Muscle layer of duodenum (tissue), 2 donors: ENCODE measurements at regions not wholly inside any gene's neighbourhood (a gene's known extent, or its start where the extent isn't known, plus 50 kb on each side); places are given as distances from the start of the nearest gene placed in this dataset.
"Not testable (repeated sequence)": the region's sequence is repeated elsewhere in the genome, so short reads cannot be mapped to it uniquely, and the experiment has no call there.

ENCODE experiments used
- H3K27ac ChIP-seq: one replicate; pipeline ENCODE4 v1.7.0; 2013; ENCODE audit warnings: mild to moderate bottlenecking, low read length
- H3K27me3 ChIP-seq: one replicate; pipeline ENCODE4 v1.7.0; 2013; ENCODE audit warnings: low read depth, mild to moderate bottlenecking, control low read depth, low read length
- H3K36me3 ChIP-seq, 2 donors: one replicate each; pipeline ENCODE4 v1.7.0; 2013; ENCODE audit warnings: low read length in 2 of 2, control low read depth in 1 of 2, mild to moderate bottlenecking in 1 of 2; ENCODE audit not compliant: insufficient read depth in 2 of 2, control insufficient read depth in 1 of 2
- H3K4me1 ChIP-seq, 2 donors: one replicate each; pipeline ENCODE4 v1.7.0; 2013; ENCODE audit warnings: low read length in 2 of 2, mild to moderate bottlenecking in 2 of 2, control low read depth in 1 of 2, moderate library complexity in 1 of 2; ENCODE audit not compliant: insufficient read depth in 2 of 2, control insufficient read depth in 1 of 2
- H3K4me3 ChIP-seq, 2 donors: one replicate each; pipeline ENCODE4 v1.7.0; 2013; ENCODE audit warnings: low read length in 2 of 2, low read depth in 1 of 2, mild to moderate bottlenecking in 1 of 2
- H3K9me3 ChIP-seq, 2 donors: one replicate each; pipeline ENCODE4 v1.7.0; 2013; ENCODE audit warnings: low read length in 2 of 2, control low read depth in 1 of 2, mild to moderate bottlenecking in 1 of 2; ENCODE audit not compliant: control insufficient read depth in 1 of 2
- donor health status: healthy.

DNA sequence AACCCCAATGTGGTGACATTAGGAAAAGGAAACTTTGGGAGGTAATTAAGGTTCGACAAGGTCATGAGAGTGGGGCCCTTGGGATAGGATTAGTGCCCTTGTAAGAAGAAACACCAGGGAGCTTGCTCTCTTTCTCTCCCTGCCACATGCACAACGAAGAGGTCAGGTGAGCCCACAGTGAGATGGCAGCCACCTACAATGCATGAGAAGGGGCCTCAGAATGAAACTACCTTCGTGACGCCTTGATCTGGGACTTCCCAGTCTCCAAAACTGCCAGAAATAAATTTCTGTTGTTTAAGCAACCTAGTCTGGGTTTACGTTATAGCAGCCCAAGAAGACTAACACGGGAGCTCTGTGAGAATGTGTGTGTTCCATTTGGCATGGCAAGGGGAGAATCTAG, 682.8 kb downstream of the PRIM2 start:
- H3K4me1 ChIP-seq, H3K36me3 ChIP-seq, H3K4me3 ChIP-seq, H3K9me3 ChIP-seq, H3K27ac ChIP-seq, H3K27me3 ChIP-seq: not testable (repeated sequence)

DNA sequence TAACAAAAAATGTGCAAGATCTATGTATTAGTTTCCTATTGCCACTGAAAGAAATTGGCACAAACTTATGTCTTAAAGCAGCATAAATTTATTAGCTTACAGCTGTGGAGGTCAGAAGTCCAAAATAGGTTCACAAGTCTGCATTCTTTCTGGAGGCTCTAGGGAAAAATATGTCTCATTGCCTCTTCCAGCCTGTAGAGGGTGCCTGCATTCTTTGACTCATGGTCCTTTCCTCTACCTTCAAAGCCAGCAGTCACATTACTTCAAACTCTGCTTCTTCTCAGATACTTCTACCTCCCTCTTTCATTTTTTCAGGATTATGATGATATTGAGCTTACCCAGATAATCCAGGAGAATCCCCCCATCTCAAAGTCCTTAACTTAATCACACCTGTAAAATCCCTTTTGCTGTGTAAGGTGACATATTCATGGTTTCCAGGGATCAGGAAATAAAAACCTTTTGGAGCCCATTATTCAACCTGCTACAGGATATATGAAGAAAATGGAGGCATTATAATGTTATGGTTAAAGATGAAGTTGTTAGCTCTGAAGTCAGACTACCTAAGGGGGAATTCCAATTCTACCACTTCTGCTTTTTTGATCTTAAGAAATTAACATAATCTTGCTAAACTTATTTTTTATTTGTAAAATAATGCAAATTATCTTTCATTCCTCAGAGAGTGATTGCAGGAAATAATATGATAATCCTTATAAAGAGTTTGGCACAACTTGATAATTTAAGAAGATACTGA, 686.2 kb downstream of the PRIM2 start:
- not testable (repeated sequence) for H3K4me3 ChIP-seq, H3K36me3 ChIP-seq, H3K27ac ChIP-seq, H3K9me3 ChIP-seq, H3K27me3 ChIP-seq, H3K4me1 ChIP-seq

GRCh38 chr6:58007334-58008000, 690.0 kb downstream of the PRIM2 start:
- H3K9me3 ChIP-seq, H3K36me3 ChIP-seq, H3K27me3 ChIP-seq, H3K4me3 ChIP-seq, H3K27ac ChIP-seq, H3K4me1 ChIP-seq: not testable (repeated sequence)

GRCh38 chr6:58008001-58008335, 690.5 kb downstream of the PRIM2 start:
- H3K27me3 ChIP-seq, H3K4me1 ChIP-seq, H3K36me3 ChIP-seq, H3K9me3 ChIP-seq, H3K27ac ChIP-seq, H3K4me3 ChIP-seq: not testable (repeated sequence)

GRCh38 chr6:58011954-58012600, 694.6 kb downstream of the PRIM2 start:
- H3K27ac ChIP-seq, H3K36me3 ChIP-seq, H3K4me3 ChIP-seq, H3K4me1 ChIP-seq, H3K27me3 ChIP-seq, H3K9me3 ChIP-seq: not testable (repeated sequence)

GRCh38 chr6:58016614-58017013, 699.2 kb downstream of the PRIM2 start:
- H3K4me1 ChIP-seq, H3K4me3 ChIP-seq, H3K36me3 ChIP-seq, H3K9me3 ChIP-seq, H3K27ac ChIP-seq, H3K27me3 ChIP-seq: not testable (repeated sequence)

- not testable (repeated sequence) for H3K4me3 ChIP-seq, H3K4me1 ChIP-seq, H3K27me3 ChIP-seq, H3K9me3 ChIP-seq, H3K27ac ChIP-seq, H3K36me3 ChIP-seq
Measured at GRCh38 chr6:58028188-58028587, 710.8 kb downstream of the PRIM2 start.

GRCh38 chr6:58038213-58038612, 720.8 kb downstream of the PRIM2 start:
- H3K9me3 ChIP-seq, H3K4me3 ChIP-seq, H3K27me3 ChIP-seq, H3K4me1 ChIP-seq, H3K36me3 ChIP-seq, H3K27ac ChIP-seq: not testable (repeated sequence)

- H3K36me3 ChIP-seq, H3K9me3 ChIP-seq, H3K4me1 ChIP-seq, H3K27ac ChIP-seq, H3K27me3 ChIP-seq, H3K4me3 ChIP-seq: not testable (repeated sequence)
Measured at GRCh38 chr6:58046584-58046983, 729.2 kb downstream of the PRIM2 start.

DNA sequence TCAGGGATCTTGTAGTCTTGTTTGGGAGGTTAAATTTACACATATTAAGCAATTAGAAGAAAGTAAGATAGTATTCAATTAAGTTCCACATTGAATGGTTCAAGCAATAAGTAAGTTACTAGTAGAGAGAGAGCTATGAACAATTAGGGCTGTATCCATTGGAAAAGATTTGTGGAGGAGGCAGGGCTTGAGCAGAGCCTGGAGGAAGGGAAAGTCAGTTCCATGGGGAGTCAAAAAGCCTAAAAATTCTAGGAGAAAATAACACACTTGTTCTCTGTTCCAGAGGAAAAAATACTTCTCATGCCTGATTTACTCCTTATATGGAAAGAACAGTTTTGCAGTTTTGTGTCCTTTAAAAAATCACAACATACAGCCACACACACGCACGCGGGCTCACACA, 730.0 kb downstream of the PRIM2 start:
- H3K4me1 ChIP-seq, H3K9me3 ChIP-seq, H3K4me3 ChIP-seq, H3K27me3 ChIP-seq, H3K36me3 ChIP-seq, H3K27ac ChIP-seq: not testable (repeated sequence)

DNA sequence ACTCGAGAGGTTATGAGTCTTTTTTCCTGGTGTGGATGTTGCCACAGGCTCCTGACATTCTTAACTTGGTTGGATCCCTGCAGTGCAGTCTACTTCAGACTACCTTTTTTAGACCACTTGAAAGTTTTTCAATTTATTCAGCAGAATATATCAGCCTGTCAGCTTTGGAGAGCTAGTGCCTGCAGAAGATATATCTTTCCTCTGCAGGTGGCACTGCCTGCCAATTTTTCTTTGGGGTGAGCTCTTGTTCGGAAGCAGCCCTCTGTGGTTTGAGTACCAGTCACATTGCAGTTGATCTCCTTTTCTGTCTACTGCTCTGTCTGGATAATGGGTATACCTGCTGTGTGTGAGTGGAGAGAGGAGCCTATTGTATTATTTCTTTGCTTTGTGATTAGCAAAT, 730.4 kb downstream of the PRIM2 start:
- not testable (repeated sequence) for H3K27me3 ChIP-seq, H3K36me3 ChIP-seq, H3K4me1 ChIP-seq, H3K9me3 ChIP-seq, H3K4me3 ChIP-seq, H3K27ac ChIP-seq
